ENCODE measurements at regions not wholly inside any gene's neighbourhood (a gene's known extent, or its start where the extent isn't known, plus 50 kb on each side); places are given as distances from the start of the nearest gene placed in this dataset.

DNA sequence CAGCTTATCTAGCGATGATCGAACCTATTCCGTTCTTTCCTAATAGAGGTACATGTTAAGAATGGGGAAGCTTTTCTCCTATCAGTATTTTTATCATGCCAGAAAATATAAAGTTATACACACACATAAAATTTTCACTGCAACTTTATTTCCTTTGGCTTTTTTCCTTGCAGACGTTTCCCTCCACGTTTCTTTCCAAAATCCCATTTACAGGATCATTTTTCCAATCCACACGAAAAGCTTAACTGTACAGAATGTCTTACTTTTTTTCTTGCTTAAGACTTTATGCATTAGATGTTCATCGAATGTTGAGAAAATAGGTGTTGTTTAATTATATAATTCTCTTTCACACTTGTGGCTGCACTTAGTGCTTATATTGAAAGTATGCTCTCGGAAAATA lies 62.9 kb upstream of the HDGFL1 start:
- TF ChIP-seq POLR2A (IDR thresholded peaks at IDR 0.05; ENCODE audit: borderline replicate concordance, extremely low read depth, insufficient read depth, insufficient read length): no peak
- no peak for TF ChIP-seq YY1 (IDR thresholded peaks at IDR 0.05; ENCODE audit: extremely low read depth, insufficient replicate concordance, low read depth, low read length)
- no peak for TF ChIP-seq RAD21 (IDR thresholded peaks at IDR 0.05; ENCODE audit: low read depth)
- no peak for TF ChIP-seq CTCF (IDR thresholded peaks at IDR 0.05 in 2 of 3, conservative IDR thresholded peaks at IDR 0.05 in 1 of 3; ENCODE audit: borderline replicate concordance in 1 of 3, insufficient read depth in 1 of 3, low read depth in 2 of 3, low read length in 2 of 3)
- TF ChIP-seq MAX (IDR thresholded peaks at IDR 0.05): no peak
- no peak for TF ChIP-seq EZH2 (IDR thresholded peaks at IDR 0.05)
- no peak for TF ChIP-seq ZNF274 (IDR thresholded peaks at IDR 0.05; ENCODE audit: low read depth, low read length)
- no peak for TF ChIP-seq REST (IDR thresholded peaks at IDR 0.05; ENCODE audit: low read depth)

All from HCT116 (cell line).